GM12865 (cell line): ENCODE measurements at regions not wholly inside any gene's neighbourhood (a gene's known extent, or its start where the extent isn't known, plus 50 kb on each side); places are given as distances from the start of the nearest gene placed in this dataset.
A peak's percentile ranks its signal among the peaks of the same experiment; 100 is the strongest.

Experiments used
- DNase-seq: peaks from one replicate; pipeline ENCODE4 v3.0.0; 2010; ENCODE audit warnings: low read depth
- H3K4me3 ChIP-seq: 2 replicates; pipeline ENCODE4 v1.5.1; 2011; ENCODE audit warnings: mild to moderate bottlenecking, low read depth, low read length, control low read depth
- TF ChIP-seq, protein P1 (sequence below): IDR thresholded peaks from 2 replicates; pipeline ENCODE4 v1.5.1; 2011; ENCODE audit warnings: low read length, control low read depth, low read depth, inconsistent platforms; ENCODE audit not compliant: insufficient read depth; ENCODE audit errors: missing control alignments

DNA sequence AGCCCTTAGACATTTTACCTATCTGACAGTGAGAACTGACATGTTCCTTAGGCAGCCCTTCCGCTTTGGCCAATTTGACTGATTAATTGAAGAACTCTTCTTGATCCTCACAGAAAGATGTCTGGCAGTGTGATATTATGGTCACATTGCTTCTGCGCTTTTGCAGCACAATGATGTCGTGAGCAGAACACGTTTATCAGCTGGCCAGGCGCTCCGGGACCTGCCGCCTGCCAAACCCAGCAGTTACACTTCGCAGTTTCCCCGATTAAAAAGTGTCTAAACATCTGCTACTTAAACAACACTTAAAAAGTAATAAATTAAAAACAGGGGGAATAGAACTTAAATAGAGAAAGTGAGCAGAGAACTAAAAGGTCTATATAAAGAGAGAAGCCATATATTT is 103.5 kb upstream of the ETS2 start:
- TF ChIP-seq, protein P1, sequence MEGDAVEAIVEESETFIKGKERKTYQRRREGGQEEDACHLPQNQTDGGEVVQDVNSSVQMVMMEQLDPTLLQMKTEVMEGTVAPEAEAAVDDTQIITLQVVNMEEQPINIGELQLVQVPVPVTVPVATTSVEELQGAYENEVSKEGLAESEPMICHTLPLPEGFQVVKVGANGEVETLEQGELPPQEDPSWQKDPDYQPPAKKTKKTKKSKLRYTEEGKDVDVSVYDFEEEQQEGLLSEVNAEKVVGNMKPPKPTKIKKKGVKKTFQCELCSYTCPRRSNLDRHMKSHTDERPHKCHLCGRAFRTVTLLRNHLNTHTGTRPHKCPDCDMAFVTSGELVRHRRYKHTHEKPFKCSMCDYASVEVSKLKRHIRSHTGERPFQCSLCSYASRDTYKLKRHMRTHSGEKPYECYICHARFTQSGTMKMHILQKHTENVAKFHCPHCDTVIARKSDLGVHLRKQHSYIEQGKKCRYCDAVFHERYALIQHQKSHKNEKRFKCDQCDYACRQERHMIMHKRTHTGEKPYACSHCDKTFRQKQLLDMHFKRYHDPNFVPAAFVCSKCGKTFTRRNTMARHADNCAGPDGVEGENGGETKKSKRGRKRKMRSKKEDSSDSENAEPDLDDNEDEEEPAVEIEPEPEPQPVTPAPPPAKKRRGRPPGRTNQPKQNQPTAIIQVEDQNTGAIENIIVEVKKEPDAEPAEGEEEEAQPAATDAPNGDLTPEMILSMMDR: no peak
- no peak for DNase-seq
- H3K4me3 ChIP-seq: no peak overlapping the region

GRCh38 chr21:38709876-38710275 is 95.9 kb upstream of the ETS2 start:
- no peak overlapping the region for H3K4me3 ChIP-seq
- TF ChIP-seq, protein P1: no peak
- DNase-seq: no peak

DNA sequence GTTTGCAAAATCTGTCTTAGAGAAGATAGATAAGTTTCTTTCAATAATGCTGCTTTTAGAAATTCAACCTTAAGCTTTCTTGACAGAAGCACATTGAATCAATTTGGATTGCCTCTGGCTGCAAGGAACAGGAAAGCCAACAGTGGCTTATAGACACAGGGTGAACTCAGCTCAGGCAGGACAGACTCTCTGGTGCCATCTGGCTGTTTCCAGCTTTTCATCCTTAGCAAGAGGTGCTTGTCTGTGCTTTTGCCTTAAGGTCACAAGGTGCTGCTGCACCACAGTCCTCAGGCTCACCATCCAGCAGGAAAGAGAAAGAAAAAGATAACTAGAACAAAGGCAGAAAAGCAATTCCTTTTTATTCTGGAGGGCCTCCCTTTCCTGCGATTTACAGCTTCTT is 93.7 kb upstream of the ETS2 start:
- TF ChIP-seq, protein P1: peak; percentile 6
- peak; percentile 9 for DNase-seq

GRCh38 chr21:38712664-38713063 is 93.1 kb upstream of the ETS2 start:
- TF ChIP-seq, protein P1: no peak
- H3K4me3 ChIP-seq: no peak overlapping the region
- no peak for DNase-seq

More for the DNA sequence above, 93.7 kb upstream of the ETS2 start:
- H3K4me3 ChIP-seq: no peak overlapping the region

- TF ChIP-seq, protein P1: no peak
- no peak for DNase-seq
- no peak overlapping the region for H3K4me3 ChIP-seq
Measured at GRCh38 chr21:38714039-38714817, 91.5 kb upstream of the ETS2 start.

DNA sequence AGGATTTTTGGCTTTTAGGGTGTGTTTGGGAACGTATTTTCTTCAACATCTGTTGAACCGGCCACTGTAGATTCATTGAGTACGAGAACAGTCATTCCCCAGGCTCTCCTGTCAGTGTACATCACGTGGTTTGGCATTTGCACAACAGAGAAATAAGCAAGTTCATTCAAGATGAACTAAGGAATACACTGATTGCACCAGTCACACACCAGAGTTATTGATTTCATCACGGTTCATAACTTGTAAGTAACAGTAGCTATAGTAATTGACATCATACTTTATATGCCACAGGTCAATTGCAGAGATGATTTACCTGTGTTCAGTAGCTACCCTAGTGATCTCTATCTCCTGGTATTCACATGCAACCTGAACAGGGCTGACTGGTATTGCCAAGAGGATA is 90.7 kb upstream of the ETS2 start:
- H3K4me3 ChIP-seq: no peak overlapping the region
- TF ChIP-seq, protein P1: no peak
- DNase-seq: no peak

DNA sequence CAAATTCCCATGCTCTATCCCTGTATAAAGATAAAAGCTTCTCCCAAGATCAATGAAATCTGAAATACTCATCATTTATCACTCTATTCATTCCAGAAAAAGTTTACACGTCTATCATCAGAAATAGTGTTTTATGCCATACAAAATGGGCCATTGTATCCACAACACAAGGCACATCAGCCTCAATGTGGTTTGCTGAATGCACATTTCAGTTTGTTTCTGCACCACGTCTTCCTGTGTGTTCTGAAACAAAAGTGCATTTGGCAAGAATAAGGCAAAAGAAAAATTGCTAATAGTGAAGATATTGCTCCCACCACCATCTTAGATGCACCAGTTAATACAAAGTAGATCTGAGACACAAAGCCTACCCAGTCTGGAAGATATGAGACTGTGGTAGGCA is 89.6 kb upstream of the ETS2 start:
- DNase-seq: no peak
- no peak overlapping the region for H3K4me3 ChIP-seq

More for the DNA sequence above, 89.6 kb upstream of the ETS2 start:
- TF ChIP-seq, protein P1: no peak
